T-helper 17 cell (primary cell): ENCODE measurements at regions not wholly inside any gene's neighbourhood (a gene's known extent, or its start where the extent isn't known, plus 50 kb on each side); places are given as distances from the start of the nearest gene placed in this dataset.
"Not testable (repeated sequence)": the region's sequence is repeated elsewhere in the genome, so short reads cannot be mapped to it uniquely, and the experiment has no call there.

Experiments
- ATAC-seq: fragments of 150-1000 bp; cut with Tn5 transposase; 2 replicates; pipeline ENCODE4 v1.10.0; 2021; ENCODE audit warnings: mild to moderate bottlenecking, moderate library complexity
- DNase-seq, 3 donors: peaks; one replicate each; pipeline versions ENCODE4 v3.0.0 to v3.0.0-alpha.2; 2020 to 2021
- H3K9me3 ChIP-seq: one replicate; pipeline ENCODE4 v1.7.0; 2013; ENCODE audit warnings: low read length, mild to moderate bottlenecking; ENCODE audit not compliant: control insufficient read depth, poor library complexity, severe bottlenecking
- H3K27ac Mint-ChIP-seq: one replicate; pipeline ENCODE4 v1.8.0; 2022; ENCODE audit warnings: mild to moderate bottlenecking, moderate library complexity, mixed read lengths
- H3K27me3 Mint-ChIP-seq: one replicate; pipeline ENCODE4 v1.8.0; 2022; ENCODE audit warnings: mixed read lengths
- H3K36me3 Mint-ChIP-seq: one replicate; pipeline ENCODE4 v1.8.0; 2022; ENCODE audit warnings: low read depth, mixed read lengths
- H3K4me1 Mint-ChIP-seq: one replicate; pipeline ENCODE4 v1.8.0; 2022; ENCODE audit warnings: mild to moderate bottlenecking, mixed read lengths
- H3K4me3 Mint-ChIP-seq: one replicate; pipeline ENCODE4 v1.8.0; 2022; ENCODE audit warnings: mild to moderate bottlenecking, moderate library complexity, mixed read lengths

GRCh38 chr7:9124320-9124719 lies 690.9 kb downstream of the NXPH1 start:
- H3K27me3 Mint-ChIP-seq = no peaks in the 10 kb centered on the region
- ATAC-seq (no peak), DNase-seq (no peak)
- no peaks in the 10 kb centered on the region for H3K9me3 ChIP-seq
- no peaks in the 10 kb centered on the region for H3K4me1 Mint-ChIP-seq
- H3K4me3 Mint-ChIP-seq = no peak overlapping the region
- no peak overlapping the region for H3K27ac Mint-ChIP-seq
- no peaks in the 10 kb centered on the region for H3K36me3 Mint-ChIP-seq

- no peak overlapping the region for H3K4me3 Mint-ChIP-seq
- ATAC-seq (no peak), DNase-seq (no peak)
- no peaks in the 10 kb centered on the region for H3K27me3 Mint-ChIP-seq
- no peaks in the 10 kb centered on the region for H3K4me1 Mint-ChIP-seq
- no peaks in the 10 kb centered on the region for H3K36me3 Mint-ChIP-seq
- no peaks in the 10 kb centered on the region for H3K9me3 ChIP-seq
- no peak overlapping the region for H3K27ac Mint-ChIP-seq
Measured at GRCh38 chr7:9125246-9125645, 691.8 kb downstream of the NXPH1 start.

GRCh38 chr7:9127901-9128300 lies 694.5 kb downstream of the NXPH1 start:
- no peaks in the 10 kb centered on the region for H3K4me1 Mint-ChIP-seq
- H3K27ac Mint-ChIP-seq = no peak overlapping the region
- ATAC-seq = no peak
- no peak for DNase-seq
- no peaks in the 10 kb centered on the region for H3K27me3 Mint-ChIP-seq
- H3K36me3 Mint-ChIP-seq = no peaks in the 10 kb centered on the region
- no peak overlapping the region for H3K4me3 Mint-ChIP-seq
- H3K9me3 ChIP-seq = no peaks in the 10 kb centered on the region

GRCh38 chr7:9148687-9149086 lies 715.3 kb downstream of the NXPH1 start:
- Mint-ChIP-seq H3K36me3 (no peaks in the 10 kb centered on the region), H3K4me3 (no peak overlapping the region)
- ATAC-seq = no peak

GRCh38 chr7:9149499-9150082 lies 716.2 kb downstream of the NXPH1 start:
- ATAC-seq = no peak
- H3K27me3 Mint-ChIP-seq = no peaks in the 10 kb centered on the region

More at GRCh38 chr7:9148687-9149086, 715.3 kb downstream of the NXPH1 start:
- Mint-ChIP-seq H3K27ac (no peak overlapping the region), H3K4me1 (no peaks in the 10 kb centered on the region), H3K27me3 (no peaks in the 10 kb centered on the region)
- H3K9me3 ChIP-seq = no peaks in the 10 kb centered on the region
- no peak for DNase-seq

GRCh38 chr7:9163691-9164090 lies 730.3 kb downstream of the NXPH1 start:
- ATAC-seq, H3K27ac Mint-ChIP-seq, H3K4me3 Mint-ChIP-seq, H3K4me1 Mint-ChIP-seq, H3K27me3 Mint-ChIP-seq, DNase-seq, H3K9me3 ChIP-seq, H3K36me3 Mint-ChIP-seq: not testable (repeated sequence)

More at GRCh38 chr7:9149499-9150082, 716.2 kb downstream of the NXPH1 start:
- H3K9me3 ChIP-seq = no peaks in the 10 kb centered on the region
- H3K4me1 Mint-ChIP-seq = no peaks in the 10 kb centered on the region
- H3K36me3 Mint-ChIP-seq = no peaks in the 10 kb centered on the region
- no peak for DNase-seq
- H3K27ac Mint-ChIP-seq = no peak overlapping the region
- no peak overlapping the region for H3K4me3 Mint-ChIP-seq

GRCh38 chr7:9175871-9176270 lies 742.5 kb downstream of the NXPH1 start:
- Mint-ChIP-seq H3K27ac (no peak overlapping the region), H3K36me3 (no peaks in the 10 kb centered on the region), H3K4me3 (no peak overlapping the region), H3K27me3 (no peaks in the 10 kb centered on the region), H3K4me1 (no peaks in the 10 kb centered on the region)
- ATAC-seq (no peak), DNase-seq (no peak)
- peaks cover 2% of the 10 kb centered on the region for H3K9me3 ChIP-seq

GRCh38 chr7:9181356-9181755 lies 747.9 kb downstream of the NXPH1 start:
- H3K27me3 Mint-ChIP-seq = no peaks in the 10 kb centered on the region

GRCh38 chr7:9186730-9187129 lies 753.3 kb downstream of the NXPH1 start:
- no peaks in the 10 kb centered on the region for H3K9me3 ChIP-seq
- H3K27me3 Mint-ChIP-seq = no peaks in the 10 kb centered on the region
- H3K4me3 Mint-ChIP-seq = no peak overlapping the region
- no peaks in the 10 kb centered on the region for H3K36me3 Mint-ChIP-seq
- no peak overlapping the region for H3K27ac Mint-ChIP-seq
- no peak for ATAC-seq
- DNase-seq = no peak
- H3K4me1 Mint-ChIP-seq = no peaks in the 10 kb centered on the region

More at GRCh38 chr7:9181356-9181755, 747.9 kb downstream of the NXPH1 start:
- no peak overlapping the region for H3K27ac Mint-ChIP-seq
- no peaks in the 10 kb centered on the region for H3K4me1 Mint-ChIP-seq
- no peaks in the 10 kb centered on the region for H3K36me3 Mint-ChIP-seq
- DNase-seq = no peak
- H3K4me3 Mint-ChIP-seq = no peak overlapping the region
- no peak for ATAC-seq
- H3K9me3 ChIP-seq = no peaks in the 10 kb centered on the region

- no peaks in the 10 kb centered on the region for H3K36me3 Mint-ChIP-seq
- no peaks in the 10 kb centered on the region for H3K27me3 Mint-ChIP-seq
- ATAC-seq (no peak), DNase-seq (no peak)
- H3K9me3 ChIP-seq = no peaks in the 10 kb centered on the region
- no peaks in the 10 kb centered on the region for H3K4me1 Mint-ChIP-seq
- H3K27ac Mint-ChIP-seq = no peak overlapping the region
- H3K4me3 Mint-ChIP-seq = no peak overlapping the region
Measured at GRCh38 chr7:9189703-9190102, 756.3 kb downstream of the NXPH1 start.

GRCh38 chr7:9192969-9193368 lies 759.6 kb downstream of the NXPH1 start:
- ATAC-seq = no peak

GRCh38 chr7:9200626-9201025 lies 767.2 kb downstream of the NXPH1 start:
- H3K4me3 Mint-ChIP-seq = no peak overlapping the region
- no peaks in the 10 kb centered on the region for H3K4me1 Mint-ChIP-seq
- no peaks in the 10 kb centered on the region for H3K27me3 Mint-ChIP-seq
- H3K9me3 ChIP-seq = no peaks in the 10 kb centered on the region
- H3K27ac Mint-ChIP-seq = no peak overlapping the region
- ATAC-seq (no peak), DNase-seq (no peak)
- no peaks in the 10 kb centered on the region for H3K36me3 Mint-ChIP-seq

More at GRCh38 chr7:9192969-9193368, 759.6 kb downstream of the NXPH1 start:
- DNase-seq = no peak
- Mint-ChIP-seq H3K36me3 (no peaks in the 10 kb centered on the region), H3K4me3 (no peak overlapping the region), H3K27me3 (no peaks in the 10 kb centered on the region), H3K4me1 (no peaks in the 10 kb centered on the region), H3K27ac (no peak overlapping the region)
- no peaks in the 10 kb centered on the region for H3K9me3 ChIP-seq

- Mint-ChIP-seq H3K27me3 (no peaks in the 10 kb centered on the region), H3K36me3 (no peaks in the 10 kb centered on the region), H3K4me1 (no peaks in the 10 kb centered on the region), H3K27ac (no peak overlapping the region), H3K4me3 (no peak overlapping the region)
- ATAC-seq (no peak), DNase-seq (no peak)
- no peaks in the 10 kb centered on the region for H3K9me3 ChIP-seq
Measured at GRCh38 chr7:9201928-9202327, 768.5 kb downstream of the NXPH1 start.

- Mint-ChIP-seq H3K36me3 (no peaks in the 10 kb centered on the region), H3K27me3 (no peaks in the 10 kb centered on the region), H3K4me1 (no peaks in the 10 kb centered on the region), H3K27ac (no peak overlapping the region), H3K4me3 (no peak overlapping the region)
- ATAC-seq (no peak), DNase-seq (no peak)
- H3K9me3 ChIP-seq = no peaks in the 10 kb centered on the region
Measured at GRCh38 chr7:9204571-9204970, 771.2 kb downstream of the NXPH1 start.
